HG03066 (cell line): ENCODE measurements at regions not wholly inside any gene's neighbourhood (a gene's known extent, or its start where the extent isn't known, plus 50 kb on each side); places are given as distances from the start of the nearest gene placed in this dataset.
A peak's percentile ranks its signal among the peaks of the same experiment; 100 is the strongest.

Experiments
- ATAC-seq: cut with Tn5 transposase; IDR thresholded peaks from one replicate; pipeline ENCODE4 v1.9.1; 2021; ENCODE audit warnings: low read depth; ENCODE audit not compliant: unreplicated experiment

- ATAC-seq, result no peak
Observed at GRCh38 chr4:67236788-67237187, 308.5 kb downstream of the CENPC start.

- no peak for ATAC-seq
Observed at GRCh38 chr4:67236318-67236717, 309.0 kb downstream of the CENPC start.

GRCh38 chr4:67234296-67234695 is 311.0 kb downstream of the CENPC start:
- no peak for ATAC-seq

GRCh38 chr4:67229148-67229547 is 316.2 kb downstream of the CENPC start:
- no peak for ATAC-seq

- no peak for ATAC-seq
Observed at GRCh38 chr4:67220861-67221260, 324.4 kb downstream of the CENPC start.

- ATAC-seq, result no peak
Observed at GRCh38 chr4:67218883-67219282, 326.4 kb downstream of the CENPC start.

GRCh38 chr4:67207941-67208441 is 337.3 kb downstream of the CENPC start:
- no peak for ATAC-seq

- ATAC-seq, result no peak
Observed at GRCh38 chr4:67204441-67204840, 340.9 kb downstream of the CENPC start.

GRCh38 chr4:67201334-67201733 is 344.0 kb downstream of the CENPC start:
- no peak for ATAC-seq

- ATAC-seq, result no peak
Observed at GRCh38 chr4:67198727-67199126, 346.6 kb downstream of the CENPC start.

GRCh38 chr4:67167849-67168248 is 377.5 kb downstream of the CENPC start:
- ATAC-seq, result no peak

- no peak for ATAC-seq
Observed at GRCh38 chr4:67162690-67163089, 382.6 kb downstream of the CENPC start.

GRCh38 chr4:67161311-67161710 is 384.0 kb downstream of the CENPC start:
- ATAC-seq, result no peak

GRCh38 chr4:67160394-67160793 is 384.9 kb downstream of the CENPC start:
- ATAC-seq, result no peak

GRCh38 chr4:67158666-67159065 is 386.6 kb downstream of the CENPC start:
- ATAC-seq, result no peak

- no peak for ATAC-seq
Observed at GRCh38 chr4:67152976-67153375, 392.3 kb downstream of the CENPC start.

- no peak for ATAC-seq
Observed at GRCh38 chr4:67151376-67152343, 393.6 kb downstream of the CENPC start.

- no peak for ATAC-seq
Observed at GRCh38 chr4:67141586-67141985, 403.7 kb downstream of the CENPC start.

GRCh38 chr4:67134616-67135015 is 410.7 kb downstream of the CENPC start:
- no peak for ATAC-seq

GRCh38 chr4:67133162-67133561 is 412.1 kb downstream of the CENPC start:
- ATAC-seq, result no peak

- peak; percentile 82 for ATAC-seq
Observed at GRCh38 chr4:67131224-67131623, 414.1 kb downstream of the CENPC start.

GRCh38 chr4:67130411-67130810 is 414.9 kb downstream of the CENPC start:
- no peak for ATAC-seq
